B cell (primary cell): ENCODE measurements at regions not wholly inside any gene's neighbourhood (a gene's known extent, or its start where the extent isn't known, plus 50 kb on each side); places are given as distances from the start of the nearest gene placed in this dataset.

Experiments used
- EZH2 ChIP-seq: IDR thresholded peaks from 2 replicates; pipeline ENCODE4 v1.6.1; 2012; ENCODE audit warnings: borderline replicate concordance, low read depth, mild to moderate bottlenecking, moderate library complexity, low read length; ENCODE audit not compliant: insufficient read depth, poor library complexity, severe bottlenecking
- TF ChIP-seq, protein P1 (sequence below): fragments of 200-600 bp; IDR thresholded peaks from one replicate; pipeline ENCODE4 v1.8.0; 2022; ENCODE audit warnings: antibody characterized with exemption, mild to moderate bottlenecking

DNA sequence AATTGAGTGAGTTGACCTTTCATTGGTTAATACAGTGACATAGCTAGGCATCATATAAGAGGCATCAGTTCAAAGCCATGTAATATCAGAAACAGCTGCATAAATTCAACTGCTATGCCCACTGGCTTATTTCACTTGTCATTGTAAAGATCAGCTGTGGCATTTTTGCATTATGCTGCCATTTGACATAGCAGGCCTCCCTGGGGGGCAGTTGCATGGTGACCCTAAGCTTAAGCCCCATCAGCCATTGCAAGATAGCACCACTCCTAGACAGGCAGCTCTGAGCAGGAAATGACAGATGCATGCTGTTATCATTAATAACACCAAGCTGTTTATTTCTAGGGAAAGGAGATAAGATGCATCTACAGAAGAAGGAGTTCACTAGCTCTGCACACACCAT, 233.4 kb upstream of the CNTNAP5 start:
- TF ChIP-seq, protein P1, sequence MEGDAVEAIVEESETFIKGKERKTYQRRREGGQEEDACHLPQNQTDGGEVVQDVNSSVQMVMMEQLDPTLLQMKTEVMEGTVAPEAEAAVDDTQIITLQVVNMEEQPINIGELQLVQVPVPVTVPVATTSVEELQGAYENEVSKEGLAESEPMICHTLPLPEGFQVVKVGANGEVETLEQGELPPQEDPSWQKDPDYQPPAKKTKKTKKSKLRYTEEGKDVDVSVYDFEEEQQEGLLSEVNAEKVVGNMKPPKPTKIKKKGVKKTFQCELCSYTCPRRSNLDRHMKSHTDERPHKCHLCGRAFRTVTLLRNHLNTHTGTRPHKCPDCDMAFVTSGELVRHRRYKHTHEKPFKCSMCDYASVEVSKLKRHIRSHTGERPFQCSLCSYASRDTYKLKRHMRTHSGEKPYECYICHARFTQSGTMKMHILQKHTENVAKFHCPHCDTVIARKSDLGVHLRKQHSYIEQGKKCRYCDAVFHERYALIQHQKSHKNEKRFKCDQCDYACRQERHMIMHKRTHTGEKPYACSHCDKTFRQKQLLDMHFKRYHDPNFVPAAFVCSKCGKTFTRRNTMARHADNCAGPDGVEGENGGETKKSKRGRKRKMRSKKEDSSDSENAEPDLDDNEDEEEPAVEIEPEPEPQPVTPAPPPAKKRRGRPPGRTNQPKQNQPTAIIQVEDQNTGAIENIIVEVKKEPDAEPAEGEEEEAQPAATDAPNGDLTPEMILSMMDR: no peak
- TF ChIP-seq EZH2: no peak
